ENCODE measurements at regions not wholly inside any gene's neighbourhood (a gene's known extent, or its start where the extent isn't known, plus 50 kb on each side); places are given as distances from the start of the nearest gene placed in this dataset.
"Not testable (repeated sequence)": the region's sequence is repeated elsewhere in the genome, so short reads cannot be mapped to it uniquely, and the experiment has no call there.

- no peak for DNase-seq
Measured at GRCh38 chr12:34198924-34199323, 176.6 kb downstream of the ALG10 start.

- no peak for DNase-seq
Measured at GRCh38 chr12:34203866-34204620, 181.7 kb downstream of the ALG10 start.

GRCh38 chr12:34204830-34205285, 182.6 kb downstream of the ALG10 start:
- DNase-seq = no peak

- DNase-seq = no peak
Measured at GRCh38 chr12:34205401-34205800, 183.1 kb downstream of the ALG10 start.

GRCh38 chr12:34206061-34206785, 183.9 kb downstream of the ALG10 start:
- DNase-seq = no peak

GRCh38 chr12:34207858-34208257, 185.6 kb downstream of the ALG10 start:
- no peak for DNase-seq

- DNase-seq = no peak
Measured at GRCh38 chr12:34208331-34209258, 186.3 kb downstream of the ALG10 start.

GRCh38 chr12:34209259-34209835, 187.1 kb downstream of the ALG10 start:
- DNase-seq = no peak

GRCh38 chr12:34210183-34210582, 187.9 kb downstream of the ALG10 start:
- no peak for DNase-seq

GRCh38 chr12:34210689-34211530, 188.6 kb downstream of the ALG10 start:
- no peak for DNase-seq

- DNase-seq = no peak
Measured at GRCh38 chr12:34212651-34213050, 190.4 kb downstream of the ALG10 start.

GRCh38 chr12:34214011-34214410, 191.7 kb downstream of the ALG10 start:
- DNase-seq = no peak

GRCh38 chr12:34215213-34215892, 193.1 kb downstream of the ALG10 start:
- no peak for DNase-seq

- DNase-seq = no peak
Measured at GRCh38 chr12:34215893-34216285, 193.6 kb downstream of the ALG10 start.

GRCh38 chr12:34217660-34218059, 195.4 kb downstream of the ALG10 start:
- no peak for DNase-seq

GRCh38 chr12:34218193-34219045, 196.1 kb downstream of the ALG10 start:
- DNase-seq = peak; percentile 37 to 56

GRCh38 chr12:34219046-34219770, 196.9 kb downstream of the ALG10 start:
- DNase-seq = no peak

- DNase-seq = not testable (repeated sequence)
Measured at GRCh38 chr12:34220079-34220478, 197.8 kb downstream of the ALG10 start.

- DNase-seq = no peak
Measured at GRCh38 chr12:34223640-34224039, 201.3 kb downstream of the ALG10 start.

All from activated CD4-positive, alpha-beta T cell treated with anti-CD3 and anti-CD28 coated beads for 4 hours (primary cell).